ENCODE measurements at regions not wholly inside any gene's neighbourhood (a gene's known extent, or its start where the extent isn't known, plus 50 kb on each side); places are given as distances from the start of the nearest gene placed in this dataset.
"Not testable (repeated sequence)": the region's sequence is repeated elsewhere in the genome, so short reads cannot be mapped to it uniquely, and the experiment has no call there.

GRCh38 chr9:38153152-38153909 lies 84.3 kb upstream of the SHB start:
- no peak for DNase-seq

GRCh38 chr9:38149647-38150046 lies 80.6 kb upstream of the SHB start:
- DNase-seq, result no peak

- no peak for DNase-seq
Observed at GRCh38 chr9:38146844-38147243, 77.8 kb upstream of the SHB start.

GRCh38 chr9:38145526-38146053 lies 76.6 kb upstream of the SHB start:
- no peak for DNase-seq

- peak; percentile 79 for DNase-seq
Observed at GRCh38 chr9:38144421-38144820, 75.4 kb upstream of the SHB start.

GRCh38 chr9:38141746-38142591 lies 72.9 kb upstream of the SHB start:
- peak; percentile 89 for DNase-seq

GRCh38 chr9:38138276-38138675 lies 69.2 kb upstream of the SHB start:
- DNase-seq, result no peak

- DNase-seq, result no peak
Observed at GRCh38 chr9:38137342-38137741, 68.3 kb upstream of the SHB start.

GRCh38 chr9:38136386-38136785 lies 67.4 kb upstream of the SHB start:
- no peak for DNase-seq

GRCh38 chr9:38134611-38135237 lies 65.7 kb upstream of the SHB start:
- no peak for DNase-seq

GRCh38 chr9:38133595-38133994 lies 64.6 kb upstream of the SHB start:
- no peak for DNase-seq

GRCh38 chr9:38132956-38133355 lies 63.9 kb upstream of the SHB start:
- DNase-seq, result no peak

GRCh38 chr9:38131729-38132128 lies 62.7 kb upstream of the SHB start:
- no peak for DNase-seq

GRCh38 chr9:38130724-38131123 lies 61.7 kb upstream of the SHB start:
- DNase-seq, result peak; percentile 5

GRCh38 chr9:38129366-38129765 lies 60.3 kb upstream of the SHB start:
- DNase-seq, result no peak

GRCh38 chr9:38128752-38129270 lies 59.8 kb upstream of the SHB start:
- DNase-seq, result no peak

- DNase-seq, result no peak
Observed at GRCh38 chr9:38127271-38127839, 58.3 kb upstream of the SHB start.

GRCh38 chr9:38126730-38127129 lies 57.7 kb upstream of the SHB start:
- no peak for DNase-seq

GRCh38 chr9:38125889-38126288 lies 56.9 kb upstream of the SHB start:
- DNase-seq, result no peak

- not testable (repeated sequence) for DNase-seq
Observed at GRCh38 chr9:38123359-38123758, 54.3 kb upstream of the SHB start.

- no peak for DNase-seq
Observed at GRCh38 chr9:38120961-38121360, 51.9 kb upstream of the SHB start.

- DNase-seq, result no peak
Observed at GRCh38 chr9:38119560-38120236, 50.7 kb upstream of the SHB start.
